ENCODE measurements at regions not wholly inside any gene's neighbourhood (a gene's known extent, or its start where the extent isn't known, plus 50 kb on each side); places are given as distances from the start of the nearest gene placed in this dataset.

DNA sequence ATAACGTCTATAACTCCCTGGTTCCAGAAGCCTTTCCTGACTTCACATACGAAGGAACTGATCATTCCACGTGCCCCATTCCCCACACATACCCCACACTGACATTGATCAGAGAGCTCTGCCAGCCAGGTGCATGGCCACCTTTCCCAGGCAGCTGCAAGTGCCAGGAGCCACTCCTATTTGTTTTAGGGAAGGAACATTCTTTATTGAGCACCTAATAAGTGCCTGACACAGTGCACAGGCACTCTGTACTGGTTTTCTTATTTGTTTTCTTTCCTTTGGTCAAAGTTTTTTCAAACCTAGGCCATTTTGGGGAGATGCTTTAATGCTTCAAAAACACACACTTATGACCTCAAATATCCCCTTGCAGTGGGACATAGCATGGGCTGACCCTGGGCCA lies 50.0 kb downstream of the PITPNM2 start:
- DNase-seq (ENCODE audit: low read depth in 2 of 2), result no peak

- DNase-seq (ENCODE audit: low read depth in 2 of 2), result no peak
Observed at GRCh38 chr12:123100450-123100849, 50.4 kb downstream of the PITPNM2 start.

- no peak for DNase-seq (ENCODE audit: low read depth in 2 of 2)
Observed at GRCh38 chr12:123099560-123100192, 51.2 kb downstream of the PITPNM2 start.

DNA sequence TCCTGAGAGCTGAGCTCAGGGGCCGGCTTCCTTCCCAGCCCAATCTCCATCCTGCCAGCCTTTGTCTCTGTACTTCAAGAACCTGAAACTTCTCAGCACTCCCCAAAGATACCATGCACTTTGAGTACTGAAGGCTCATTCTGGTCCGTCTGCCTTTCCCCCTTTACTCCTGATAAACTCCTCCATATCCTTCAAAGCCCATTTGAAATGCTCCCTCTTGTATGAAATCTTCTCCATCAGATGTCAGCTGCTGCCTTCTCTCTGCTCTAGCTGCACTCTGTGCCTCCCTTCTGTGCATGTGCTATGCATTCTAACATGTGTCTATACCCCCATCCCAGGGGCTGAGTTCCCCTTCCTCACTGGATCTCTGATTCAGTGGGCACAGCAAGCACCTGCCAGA lies 52.1 kb downstream of the PITPNM2 start:
- DNase-seq (ENCODE audit: low read depth in 2 of 2), result no peak

- DNase-seq (ENCODE audit: low read depth in 2 of 2), result no peak
Observed at GRCh38 chr12:123097561-123098084, 53.3 kb downstream of the PITPNM2 start.

DNA sequence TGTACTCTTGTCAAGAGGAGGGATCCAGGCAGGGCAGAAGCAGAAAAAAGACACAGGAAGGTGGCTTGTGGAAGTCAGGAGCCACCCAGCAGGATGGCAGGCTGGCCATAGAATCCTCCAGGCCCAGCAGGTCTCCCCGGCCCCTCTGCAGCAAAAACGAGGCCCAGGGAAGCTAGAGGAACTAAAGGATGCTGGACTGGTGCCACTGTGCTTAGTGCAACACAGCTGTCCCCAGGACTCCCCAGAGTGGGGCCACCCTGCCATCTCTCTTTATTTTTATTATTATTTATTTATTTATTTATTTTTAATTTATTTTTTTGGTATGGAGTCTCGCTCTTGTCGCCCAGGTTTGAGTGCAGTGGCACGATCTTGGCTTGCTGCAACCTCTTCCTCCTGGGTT lies 54.1 kb downstream of the PITPNM2 start:
- no peak for DNase-seq (ENCODE audit: low read depth in 2 of 2)

DNA sequence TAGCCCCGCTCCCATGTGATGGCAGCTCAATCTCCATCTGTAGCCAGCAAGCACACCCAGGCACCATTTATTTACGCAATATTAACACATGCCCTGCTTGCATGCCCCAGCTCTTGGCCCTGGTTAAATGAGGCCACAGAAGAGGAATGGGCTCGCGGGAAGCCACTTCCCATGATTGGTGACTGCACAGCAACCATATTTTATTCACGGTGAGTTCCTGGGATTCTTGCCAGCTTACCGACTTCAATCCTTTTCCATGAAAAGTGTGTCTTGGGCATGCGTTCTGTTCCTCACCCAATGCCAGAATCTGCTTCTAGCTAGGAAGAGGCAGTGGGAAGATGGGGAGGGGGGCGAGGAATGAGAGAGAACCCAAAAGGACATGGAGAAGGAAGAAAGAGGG lies 54.7 kb downstream of the PITPNM2 start:
- no peak for DNase-seq (ENCODE audit: low read depth in 2 of 2)

DNA sequence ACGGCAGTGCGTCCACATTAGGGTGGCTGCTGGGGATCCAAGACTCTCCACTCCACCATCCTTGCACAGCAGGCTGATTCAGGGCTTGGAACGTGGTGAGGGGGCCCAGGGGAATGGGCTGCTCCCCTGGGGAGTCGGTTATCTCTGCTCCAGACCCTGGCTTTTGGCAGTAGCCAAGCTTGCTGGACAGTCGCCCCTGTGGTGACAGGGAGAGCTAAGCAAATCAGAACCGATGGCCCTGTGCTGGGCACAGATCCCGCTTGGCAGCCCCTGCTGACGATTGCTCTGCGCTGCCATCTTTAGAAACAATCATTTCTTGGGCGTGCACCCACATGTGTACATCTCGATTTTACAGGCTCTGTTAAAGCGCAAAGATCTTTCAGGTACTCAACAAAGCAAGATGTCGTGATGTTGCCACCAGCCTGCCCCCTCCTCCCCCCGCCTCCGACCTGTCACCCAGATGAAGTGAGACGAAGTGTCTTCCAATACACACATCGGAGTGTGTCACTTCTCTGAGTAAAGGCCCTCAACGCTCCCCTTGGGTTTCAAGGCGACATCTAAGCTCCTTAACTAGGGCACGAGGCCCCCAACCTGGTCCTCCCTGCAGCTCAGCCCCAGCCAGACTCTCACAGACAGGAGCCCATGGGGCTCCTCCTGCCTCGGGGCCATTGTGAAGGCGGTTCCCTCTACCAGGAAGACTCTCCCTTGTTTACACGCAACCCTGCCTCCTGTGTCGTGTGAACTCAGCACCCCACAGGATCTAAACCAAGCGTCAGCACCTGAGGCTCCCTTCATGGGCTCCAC lies 55.6 kb downstream of the PITPNM2 start:
- no peak for DNase-seq (ENCODE audit: low read depth in 2 of 2)

DNA sequence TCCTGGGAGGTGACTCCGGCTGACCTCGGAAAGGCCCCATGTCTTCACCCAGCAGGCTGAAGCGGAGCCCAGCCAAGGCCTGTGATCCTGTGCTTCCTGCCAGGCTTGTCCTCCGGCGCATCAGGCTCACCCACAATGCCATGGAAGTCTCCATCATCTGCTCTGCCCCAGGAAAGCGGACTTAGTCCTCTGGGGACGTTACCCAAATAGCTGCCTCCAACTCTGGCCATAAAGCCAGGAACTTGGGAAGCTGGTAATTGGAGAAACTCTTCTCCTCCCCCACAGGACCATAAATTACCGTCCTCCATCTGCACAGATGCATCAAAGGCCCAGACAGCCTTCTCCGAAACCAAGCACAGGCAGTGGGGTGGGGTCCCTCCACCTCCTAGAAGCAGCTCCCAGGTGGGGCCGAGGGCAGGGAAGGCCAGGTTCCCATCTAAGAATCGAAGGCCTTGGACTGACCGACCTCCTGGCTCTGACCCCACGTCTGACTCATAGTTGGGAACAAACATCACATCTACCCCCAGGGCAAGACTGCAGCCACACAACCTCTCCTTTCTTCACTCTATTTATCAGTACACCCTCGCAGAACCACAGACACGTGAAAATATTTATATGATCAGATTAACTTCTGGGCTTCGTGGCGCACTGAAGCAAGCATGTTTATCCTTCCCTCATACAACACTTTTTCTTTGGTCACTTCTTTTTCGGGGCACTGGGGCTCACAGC lies 56.4 kb downstream of the PITPNM2 start:
- no peak for DNase-seq (ENCODE audit: low read depth in 2 of 2)

GRCh38 chr12:123092866-123093265 lies 58.0 kb downstream of the PITPNM2 start:
- no peak for DNase-seq (ENCODE audit: low read depth in 2 of 2)

- DNase-seq (ENCODE audit: low read depth in 2 of 2), result no peak
Observed at GRCh38 chr12:123091230-123092150, 59.4 kb downstream of the PITPNM2 start.

GRCh38 chr12:123089631-123090353 lies 61.1 kb downstream of the PITPNM2 start:
- no peak for DNase-seq (ENCODE audit: low read depth in 2 of 2)

DNA sequence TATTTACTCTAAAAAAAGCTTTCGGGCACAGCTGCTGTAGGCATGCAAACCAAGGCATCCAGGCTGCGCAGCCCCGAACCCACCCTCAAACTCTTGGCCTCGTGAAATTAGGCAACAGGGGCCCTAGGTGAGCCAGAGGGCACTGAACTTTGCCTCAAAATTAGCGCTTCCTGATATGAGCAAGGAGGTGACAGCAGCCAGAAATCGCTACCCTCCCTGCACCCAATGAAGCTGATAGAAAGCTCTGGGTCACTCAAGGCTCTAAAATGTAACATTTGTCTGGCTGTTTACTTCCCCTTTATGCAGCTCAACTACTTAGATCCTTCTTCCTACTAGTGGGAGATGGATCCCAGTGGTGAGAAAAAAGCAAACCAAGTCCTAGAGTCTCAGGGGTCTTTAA lies 61.8 kb downstream of the PITPNM2 start:
- no peak for DNase-seq (ENCODE audit: low read depth in 2 of 2)

DNA sequence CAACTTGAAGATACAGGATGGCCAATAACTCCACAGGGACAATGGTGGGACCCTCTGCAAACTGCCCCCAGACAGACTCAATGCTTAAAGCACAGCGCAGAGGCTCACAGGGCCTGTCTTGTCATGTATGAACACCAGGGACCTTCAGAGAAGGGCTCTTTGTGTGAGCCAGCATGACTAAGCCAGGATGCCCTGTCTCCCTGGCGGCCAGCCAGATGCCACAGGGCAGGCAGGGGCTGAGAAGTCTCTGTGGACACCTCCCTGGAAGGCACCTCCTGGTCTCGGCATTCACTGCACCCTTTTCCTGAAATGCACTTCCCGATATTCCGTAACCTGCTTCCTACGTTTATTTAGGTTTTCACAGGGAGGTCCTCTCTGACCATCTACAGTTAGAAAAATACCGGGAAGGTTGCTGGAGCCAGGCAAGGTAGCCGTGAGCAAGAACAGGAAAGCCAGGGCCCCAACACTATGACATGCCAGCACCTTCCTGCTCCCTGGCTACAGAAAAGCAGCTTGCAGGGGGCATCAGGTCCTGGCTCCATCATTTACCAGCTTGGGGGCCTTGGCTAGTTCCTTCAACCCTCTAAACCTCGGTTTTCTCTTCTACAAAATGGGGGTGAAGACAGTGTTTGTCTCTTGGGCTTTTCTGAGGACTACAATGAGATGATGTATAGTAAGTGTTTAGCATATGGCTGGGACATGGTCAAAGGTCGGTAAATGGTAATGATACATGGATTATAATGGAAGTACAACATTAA lies 65.0 kb downstream of the PITPNM2 start:
- no peak for DNase-seq (ENCODE audit: low read depth in 2 of 2)

DNA sequence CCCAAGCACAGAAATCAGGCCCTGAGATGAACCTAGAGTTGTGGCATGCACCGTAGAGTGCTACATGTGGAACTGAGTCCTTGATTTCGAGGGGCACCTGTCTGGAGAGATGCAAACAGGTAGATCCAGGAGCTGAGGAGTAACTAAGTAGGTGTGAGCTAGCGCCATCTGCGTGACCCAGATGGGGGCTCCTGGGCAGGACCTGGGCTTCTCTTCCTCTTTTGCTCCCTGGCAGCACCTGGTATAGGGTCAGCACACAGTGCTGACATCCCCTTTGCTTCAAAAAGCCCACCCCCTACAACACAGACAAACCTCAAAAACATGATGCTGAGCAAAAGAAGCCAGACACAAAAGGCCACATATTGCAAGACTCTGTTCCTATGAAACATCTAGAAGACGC lies 65.8 kb downstream of the PITPNM2 start:
- DNase-seq (ENCODE audit: low read depth in 2 of 2), result no peak

DNA sequence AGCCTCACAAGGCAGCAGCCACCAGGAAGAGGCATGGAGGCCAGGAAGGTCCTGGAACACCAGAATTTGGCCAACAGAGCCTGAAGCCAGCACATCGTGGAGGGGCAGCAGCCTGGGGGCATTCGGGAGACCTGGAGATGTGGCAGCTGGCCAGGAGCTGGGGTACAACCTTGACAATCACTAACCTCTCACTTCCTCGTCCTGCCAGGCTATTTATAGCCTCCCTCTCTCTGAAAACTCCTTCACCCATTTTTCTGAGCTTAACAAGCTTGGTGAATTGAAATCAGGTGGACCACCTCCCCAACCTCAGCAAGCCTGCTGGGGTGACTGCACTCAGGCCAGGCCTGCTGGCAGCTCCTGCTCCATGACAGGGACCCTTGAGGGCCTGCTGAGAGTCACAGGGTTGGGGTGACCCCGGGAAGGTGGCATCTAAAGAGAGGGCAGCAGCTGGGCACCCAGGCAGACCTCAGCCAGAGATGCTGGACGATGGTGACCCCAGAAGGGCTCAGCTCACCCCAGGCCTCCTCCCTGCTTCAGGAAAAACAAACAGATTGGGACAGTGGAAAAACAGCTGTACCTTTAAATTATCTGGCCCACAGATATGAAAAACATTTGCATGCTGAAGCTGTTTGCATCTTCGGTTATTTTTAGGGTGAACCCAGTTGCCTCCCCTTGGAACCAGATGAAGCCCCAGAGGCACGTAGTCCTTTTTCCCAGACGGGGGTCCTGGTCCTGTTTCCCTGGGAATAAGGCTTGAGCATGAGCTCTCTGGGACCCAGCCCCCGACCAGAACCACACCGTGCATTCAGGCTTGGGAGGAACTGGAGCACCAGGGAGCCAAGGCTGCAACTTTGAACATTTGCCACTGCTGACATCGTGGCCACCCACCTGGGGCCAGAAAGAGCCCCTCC lies 67.0 kb downstream of the PITPNM2 start:
- DNase-seq (ENCODE audit: low read depth in 2 of 2), result no peak

GRCh38 chr12:123080634-123081033 lies 70.3 kb downstream of the PITPNM2 start:
- DNase-seq (ENCODE audit: low read depth in 2 of 2), result no peak

DNA sequence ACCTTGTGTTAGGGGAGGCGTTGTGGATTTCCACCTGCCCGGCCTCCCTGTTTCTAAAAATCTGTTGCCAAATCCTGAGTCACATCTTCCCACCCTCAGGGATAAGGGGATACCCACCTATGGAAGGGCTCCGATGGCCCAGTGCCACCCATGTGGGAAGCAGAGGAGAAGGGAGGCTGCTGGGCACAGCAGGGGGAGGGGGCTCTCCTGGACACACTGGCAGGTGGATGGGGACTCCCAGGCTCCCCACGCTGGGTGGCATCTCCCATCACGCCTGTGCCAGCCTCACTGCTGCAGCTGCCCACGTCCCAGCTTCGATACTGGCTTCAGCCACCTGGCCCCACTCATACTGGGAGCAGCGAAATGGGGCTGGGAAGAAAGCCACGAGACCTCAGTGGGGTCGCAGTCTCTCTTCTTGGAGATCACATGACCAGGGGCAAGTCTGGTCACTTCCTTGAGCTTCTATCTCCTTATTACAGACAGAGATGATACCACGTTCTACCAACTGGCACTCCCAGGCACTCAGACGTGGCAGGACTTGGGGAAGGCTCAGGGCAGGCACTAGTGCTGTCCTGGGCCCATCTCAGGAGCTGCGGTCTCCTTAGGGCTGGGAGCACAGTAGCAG lies 72.2 kb downstream of the PITPNM2 start:
- no peak for DNase-seq (ENCODE audit: low read depth in 2 of 2)

DNA sequence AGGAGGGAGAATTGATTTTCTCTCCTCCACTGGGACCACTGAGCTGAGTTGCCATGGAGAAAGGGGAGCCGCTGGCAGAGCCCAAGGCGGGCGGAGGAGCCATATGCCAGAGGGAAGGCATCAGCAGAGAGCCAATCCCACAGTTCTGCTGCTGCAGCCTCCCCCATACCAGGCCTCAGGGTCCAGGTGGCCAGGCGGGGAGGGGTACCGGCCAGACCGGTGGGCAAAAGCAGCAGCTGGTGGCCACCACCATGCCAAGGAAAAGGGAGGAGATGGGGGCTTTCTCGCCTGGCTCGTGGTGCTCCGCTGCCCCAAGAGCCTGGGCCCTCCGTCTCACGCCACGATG lies 72.8 kb downstream of the PITPNM2 start:
- DNase-seq (ENCODE audit: low read depth in 2 of 2), result no peak
